HCT116 (cell line): ENCODE measurements at regions not wholly inside any gene's neighbourhood (a gene's known extent, or its start where the extent isn't known, plus 50 kb on each side); places are given as distances from the start of the nearest gene placed in this dataset.

Experiments
- ATAC-seq: fragments of 200-7000 bp; cut with Tn5 transposase; 2 replicates; pipeline ENCODE4 v1.9.1; 2020; ENCODE audit warnings: mild to moderate bottlenecking, moderate library complexity
- BruUV-seq: library from RNA; stranded (reverse); fragments of 400-500 nt; replicated peaks from 2 replicates; lab custom pipeline; 2021; lab: Mats Ljungman, UMichigan
- CTCF ChIA-PET: fragments of 300-600 bp; sonication (Branson Sonifier 250); formaldehyde crosslinking; loops from one replicate; lab custom pipeline; 2021; ENCODE audit warnings: antibody characterized with exemption; lab: Charles Lee
- POLR2A ChIA-PET: fragments of 300-600, 350-600 bp; sonication (Branson Sonifier 250); formaldehyde crosslinking; loops from one replicate; lab custom pipeline; 2021; ENCODE audit warnings: antibody characterized with exemption; lab: Charles Lee
- RAD21 ChIA-PET, 2 experiments: fragments of 300-600 bp; sonication (Branson Sonifier 250); formaldehyde crosslinking; loops; one replicate each; lab custom pipeline; 2023; ENCODE audit warnings: low total read pairs in 2 of 2; ENCODE audit not compliant: uncharacterized antibody in 2 of 2, unreplicated experiment in 2 of 2, low non-redundant PET in 1 of 2; lab: Charles Lee
- DNase-seq: peaks from one replicate; pipeline ENCODE4 v3.0.0-alpha.2; 2010; ENCODE audit warnings: low read depth, low spot score
- H2AFZ ChIP-seq: fragments of 200-600 bp; shearing (Covaris generic), sonication (generic); 2 replicates; pipeline ENCODE4 v1.6.1; 2017; ENCODE audit warnings: low read depth, mixed run types, mixed read lengths, antibody characterized with exemption, low read length; ENCODE audit not compliant: poor library complexity, severe bottlenecking
- H3K27ac ChIP-seq: 2 replicates; pipeline ENCODE4 v1.5.1; 2012; ENCODE audit warnings: low read depth, low read length
- H3K27me3 ChIP-seq: fragments of 200-600 bp; sonication (generic); 2 replicates; pipeline ENCODE4 v1.6.1; 2016; ENCODE audit warnings: mixed run types, low read length, mixed read lengths; ENCODE audit not compliant: insufficient read depth
- H3K36me3 ChIP-seq, 2 experiments: fragments of 200-500 bp in 1 of 2; fragments of 200-600 bp in 1 of 2; sonication (Bioruptor generic) in 1 of 2; sonication (generic) in 1 of 2; 2 replicates each; pipeline versions ENCODE4 v1.5.1 to v1.6.1; 2014 to 2016; ENCODE audit warnings: low read length in 2 of 2, inconsistent platforms in 1 of 2, mixed read lengths in 1 of 2, mixed run types in 1 of 2; ENCODE audit not compliant: insufficient read depth in 2 of 2, control insufficient read depth in 1 of 2
- H3K4me1 ChIP-seq, 2 experiments: fragments of 200-600 bp in 1 of 2; sonication (generic) in 1 of 2; 2 replicates each; pipeline versions ENCODE4 v1.5.1 to v1.6.1; 2012 to 2017; ENCODE audit warnings: low read length in 2 of 2, inconsistent platforms in 1 of 2, mild to moderate bottlenecking in 1 of 2, mixed read lengths in 1 of 2, mixed run types in 1 of 2, moderate library complexity in 1 of 2; ENCODE audit not compliant: insufficient read depth in 2 of 2, control insufficient read depth in 1 of 2
- H3K4me2 ChIP-seq: fragments of 200-600 bp; sonication (generic); 2 replicates; pipeline ENCODE4 v1.6.1; 2017; ENCODE audit warnings: mixed run types, low read length, mixed read lengths
- H3K4me3 ChIP-seq, 2 experiments: fragments of 200-600 bp in 1 of 2; sonication (generic) in 1 of 2; replicated peaks in 1 of 2; 2 replicates each; pipeline ENCODE4 v1.5.1; 2011 to 2016; ENCODE audit warnings: low read length in 2 of 2, control low read depth in 1 of 2, low read depth in 1 of 2, mild to moderate bottlenecking in 1 of 2, mixed read lengths in 1 of 2, mixed run types in 1 of 2
- H3K79me2 ChIP-seq: fragments of 200-600 bp; sonication (generic); 2 replicates; pipeline ENCODE4 v1.6.1; 2017; ENCODE audit warnings: mild to moderate bottlenecking, mixed run types, low read length, moderate library complexity, mixed read lengths; ENCODE audit not compliant: insufficient read depth
- H3K9ac ChIP-seq: fragments of 200-600 bp; sonication (generic); 2 replicates; pipeline ENCODE4 v1.6.1; 2016; ENCODE audit warnings: low read length, mixed read lengths
- H3K9me2 ChIP-seq: fragments of 200-600 bp; sonication (generic), shearing (Covaris generic); 2 replicates; pipeline ENCODE4 v1.6.1; 2017; ENCODE audit warnings: mixed run types, mild to moderate bottlenecking, moderate library complexity; ENCODE audit not compliant: insufficient read depth
- H3K9me3 ChIP-seq, 2 experiments: fragments of 200-500 bp in 1 of 2; fragments of 200-600 bp in 1 of 2; sonication (Bioruptor generic) in 1 of 2; sonication (generic) in 1 of 2; 2 replicates each; pipeline ENCODE4 v1.6.1; 2014 to 2017; ENCODE audit warnings: low read length in 2 of 2, mixed read lengths in 2 of 2, inconsistent platforms in 1 of 2, low read depth in 1 of 2, mild to moderate bottlenecking in 1 of 2, mixed run types in 1 of 2, moderate library complexity in 1 of 2; ENCODE audit not compliant: control insufficient read depth in 1 of 2, insufficient read depth in 1 of 2
- H4K20me1 ChIP-seq: fragments of 200-600 bp; sonication (generic), shearing (Covaris generic); 2 replicates; pipeline ENCODE4 v1.6.1; 2017; ENCODE audit warnings: mixed run types, mild to moderate bottlenecking, moderate library complexity; ENCODE audit not compliant: insufficient read depth
- ATF3 ChIP-seq: IDR thresholded peaks from 2 replicates; pipeline ENCODE4 v1.6.1; 2012
- CEBPB ChIP-seq: IDR thresholded peaks from 2 replicates; pipeline ENCODE4 v1.6.1; 2012; ENCODE audit warnings: low read depth
- CTCF ChIP-seq, 3 experiments: fragments of 200-600 bp in 1 of 3; sonication (generic) in 1 of 3; IDR thresholded peaks in 2 of 3; conservative IDR thresholded peaks in 1 of 3; 2 replicates each; pipeline ENCODE4 v1.5.1; 2012 to 2017; ENCODE audit warnings: low read depth in 2 of 3, low read length in 2 of 3, antibody characterized with exemption in 1 of 3, borderline replicate concordance in 1 of 3, control low read depth in 1 of 3, mild to moderate bottlenecking in 1 of 3, mixed read lengths in 1 of 3, mixed run types in 1 of 3, moderate library complexity in 1 of 3; ENCODE audit not compliant: insufficient read depth in 1 of 3
- EGR1 ChIP-seq: IDR thresholded peaks from 2 replicates; pipeline ENCODE4 v1.6.1; 2012; ENCODE audit warnings: low read depth
- ELF1 ChIP-seq: IDR thresholded peaks from 2 replicates; pipeline ENCODE4 v1.6.1; 2012; ENCODE audit warnings: low read depth, borderline replicate concordance
- EZH2 ChIP-seq: fragments of 200-600 bp; sonication (generic); IDR thresholded peaks from 2 replicates; pipeline ENCODE4 v1.6.1; 2017; ENCODE audit warnings: antibody characterized with exemption, mixed run types
- EZH2phosphoT487 ChIP-seq: fragments of 200-600 bp; IDR thresholded peaks from 2 replicates; pipeline ENCODE4 v1.6.1; 2018; ENCODE audit warnings: antibody characterized with exemption, borderline replicate concordance
- JUND ChIP-seq: IDR thresholded peaks from 2 replicates; pipeline ENCODE4 v1.6.1; 2012
- MAX ChIP-seq: IDR thresholded peaks from 2 replicates; pipeline ENCODE4 v1.6.1; 2012
- POLR2AphosphoS5 ChIP-seq: IDR thresholded peaks from 2 replicates; pipeline ENCODE4 v1.6.1; 2011; ENCODE audit warnings: mild to moderate bottlenecking, low read depth, low read length, moderate library complexity
- RAD21 ChIP-seq: IDR thresholded peaks from 2 replicates; pipeline ENCODE4 v1.6.1; 2012; ENCODE audit warnings: low read depth, mild to moderate bottlenecking
- SIN3A ChIP-seq: IDR thresholded peaks from 2 replicates; pipeline ENCODE4 v1.6.1; 2012; ENCODE audit warnings: low read depth
- SP1 ChIP-seq: IDR thresholded peaks from 2 replicates; pipeline ENCODE4 v1.6.1; 2012; ENCODE audit warnings: low read depth
- SRF ChIP-seq: IDR thresholded peaks from 2 replicates; pipeline ENCODE4 v1.6.1; 2012; ENCODE audit warnings: low read depth
- TCF7L2 ChIP-seq: IDR thresholded peaks from 2 replicates; pipeline ENCODE4 v1.7.0; 2011; ENCODE audit warnings: borderline replicate concordance, inconsistent platforms; ENCODE audit not compliant: insufficient read depth, insufficient read length; ENCODE audit errors: extremely low read depth
- ZBTB33 ChIP-seq: IDR thresholded peaks from 2 replicates; pipeline ENCODE4 v1.6.1; 2011; ENCODE audit warnings: mild to moderate bottlenecking, low read length, moderate library complexity; ENCODE audit not compliant: insufficient replicate concordance; ENCODE audit errors: extremely low read depth
- ZFX ChIP-seq: fragments of 450-650 bp; IDR thresholded peaks from 2 replicates; pipeline ENCODE4 v1.6.1; 2017
- ZNF274 ChIP-seq: fragments of 200-500 bp; sonication (Bioruptor generic); IDR thresholded peaks from 2 replicates; pipeline ENCODE4 v1.6.1; 2014; ENCODE audit warnings: mild to moderate bottlenecking, low read depth, low read length, inconsistent platforms
- intact Hi-C: fragments of 100-400 bp; cut with micrococcal nuclease; formaldehyde crosslinking; loops from 2 replicates; pipeline ENCODE4 v1.10.0; 2022

- CTCF ChIA-PET = no interaction called here
- no peak for DNase-seq
- Histone ChIP-seq H4K20me1 (no peaks in the 10 kb centered on the region), H3K9me2 (no peaks in the 10 kb centered on the region), H3K9ac (no peak overlapping the region), H3K4me3 (no peak overlapping the region), H3K4me1 (no peaks in the 10 kb centered on the region), H3K9me3 (no peaks in the 10 kb centered on the region), H3K79me2 (no peaks in the 10 kb centered on the region), H3K27me3 (no peaks in the 10 kb centered on the region)
- intact Hi-C loops = no loop called here
- TF ChIP-seq JUND (no peak), CTCF (IDR thresholded peaks at IDR 0.05 in 2 of 3, conservative IDR thresholded peaks at IDR 0.05 in 1 of 3; ENCODE audit: borderline replicate concordance in 1 of 3, insufficient read depth in 1 of 3, low read depth in 2 of 3, low read length in 2 of 3) (no peak), ZNF274 (no peak), ELF1 (no peak), SRF (no peak), POLR2AphosphoS5 (no peak), SP1 (no peak), EGR1 (no peak), TCF7L2 (no peak), ZFX (no peak)
- TF ChIP-seq, all 23 proteins: peak for 0
- ChIA-PET RAD21 (no interaction called here), POLR2A (no interaction called here)
- Histone ChIP-seq H2AFZ (no peak overlapping the region), H3K36me3 (no peaks in the 10 kb centered on the region), H3K4me2 (no peak overlapping the region), H3K27ac (no peak overlapping the region)
- ATAC-seq = no peak
- BruUV-seq = no TSS peak
Measured at GRCh38 chr7:20479706-20480105, 135.8 kb upstream of the ABCB5 start.

- Histone ChIP-seq H3K9me3 (no peaks in the 10 kb centered on the region), H3K27me3 (no peaks in the 10 kb centered on the region), H3K9ac (no peak overlapping the region), H3K4me3 (no peak overlapping the region), H3K9me2 (no peaks in the 10 kb centered on the region), H3K79me2 (no peaks in the 10 kb centered on the region), H4K20me1 (no peaks in the 10 kb centered on the region), H3K4me2 (no peak overlapping the region), H3K36me3 (no peaks in the 10 kb centered on the region), H2AFZ (no peak overlapping the region), H3K4me1 (no peaks in the 10 kb centered on the region), H3K27ac (no peak overlapping the region)
- CTCF ChIA-PET = no interaction called here
- POLR2A ChIA-PET = no interaction called here
- intact Hi-C loops = no loop called here
- no peak for ATAC-seq
- no TSS peak for BruUV-seq
- RAD21 ChIA-PET = no interaction called here
- DNase-seq = no peak
- TF ChIP-seq MAX (no peak), EZH2phosphoT487 (no peak), EGR1 (no peak), CEBPB (no peak), SRF (no peak), ATF3 (no peak), ZFX (no peak), ZNF274 (no peak), SIN3A (no peak), RAD21 (no peak), ZBTB33 (no peak), JUND (no peak), EZH2 (no peak)
Measured at GRCh38 chr7:20482071-20482470, 133.4 kb upstream of the ABCB5 start.
